HEK293 (cell line): ENCODE measurements at regions not wholly inside any gene's neighbourhood (a gene's known extent, or its start where the extent isn't known, plus 50 kb on each side); places are given as distances from the start of the nearest gene placed in this dataset.

Experiments used
- CTCF ChIP-seq: fragments of 450-650 bp; formaldehyde crosslinking; IDR thresholded peaks from 2 replicates; pipeline ENCODE4 v1.5.1; 2016; ENCODE audit warnings: missing biosample characterization, missing genetic modification characterization
- MEIS1 ChIP-seq: sonication (generic); formaldehyde crosslinking; IDR thresholded peaks from 2 replicates; pipeline ENCODE4 v1.8.1; 2022; ENCODE audit warnings: missing genetic modification reagents, mild to moderate bottlenecking, borderline replicate concordance
- ZNF274 ChIP-seq, 2 experiments: fragments of 200-500 bp in 1 of 2; fragments of 450-650 bp in 1 of 2; sonication (Bioruptor generic) in 1 of 2; formaldehyde crosslinking in 1 of 2; IDR thresholded peaks; 2 replicates each; pipeline versions ENCODE4 v1.5.1 to v1.6.1; 2014 to 2016; ENCODE audit warnings: borderline replicate concordance in 1 of 2, inconsistent platforms in 1 of 2, low read length in 1 of 2, missing biosample characterization in 1 of 2, missing genetic modification characterization in 1 of 2
- ZNF335 ChIP-seq: fragments of 450-650 bp; formaldehyde crosslinking; conservative IDR thresholded peaks from 2 replicates; pipeline ENCODE4 v1.5.1; 2016; ENCODE audit warnings: missing biosample characterization, missing genetic modification characterization
- ZNF426 ChIP-seq: fragments of 450-650 bp; formaldehyde crosslinking; IDR thresholded peaks from 2 replicates; pipeline ENCODE4 v1.5.1; 2017; ENCODE audit warnings: missing biosample characterization, missing genetic modification characterization, mild to moderate bottlenecking, inconsistent platforms, moderate library complexity
- ZSCAN30 ChIP-seq: fragments of 450-650 bp; IDR thresholded peaks from 2 replicates; pipeline ENCODE4 v1.5.1; 2018; ENCODE audit warnings: missing biosample characterization, mild to moderate bottlenecking, missing genetic modification characterization, moderate library complexity
- TF ChIP-seq, protein P1 (sequence below): fragments of 450-650 bp; formaldehyde crosslinking; IDR thresholded peaks from 2 replicates; pipeline ENCODE4 v1.5.1; 2016; ENCODE audit warnings: missing biosample characterization, missing genetic modification characterization
- TF ChIP-seq, protein P2 (sequence below): fragments of 450-650 bp; formaldehyde crosslinking; IDR thresholded peaks from 2 replicates; pipeline ENCODE4 v1.5.1; 2016; ENCODE audit warnings: missing biosample characterization, missing genetic modification characterization

- TF ChIP-seq, protein P1, sequence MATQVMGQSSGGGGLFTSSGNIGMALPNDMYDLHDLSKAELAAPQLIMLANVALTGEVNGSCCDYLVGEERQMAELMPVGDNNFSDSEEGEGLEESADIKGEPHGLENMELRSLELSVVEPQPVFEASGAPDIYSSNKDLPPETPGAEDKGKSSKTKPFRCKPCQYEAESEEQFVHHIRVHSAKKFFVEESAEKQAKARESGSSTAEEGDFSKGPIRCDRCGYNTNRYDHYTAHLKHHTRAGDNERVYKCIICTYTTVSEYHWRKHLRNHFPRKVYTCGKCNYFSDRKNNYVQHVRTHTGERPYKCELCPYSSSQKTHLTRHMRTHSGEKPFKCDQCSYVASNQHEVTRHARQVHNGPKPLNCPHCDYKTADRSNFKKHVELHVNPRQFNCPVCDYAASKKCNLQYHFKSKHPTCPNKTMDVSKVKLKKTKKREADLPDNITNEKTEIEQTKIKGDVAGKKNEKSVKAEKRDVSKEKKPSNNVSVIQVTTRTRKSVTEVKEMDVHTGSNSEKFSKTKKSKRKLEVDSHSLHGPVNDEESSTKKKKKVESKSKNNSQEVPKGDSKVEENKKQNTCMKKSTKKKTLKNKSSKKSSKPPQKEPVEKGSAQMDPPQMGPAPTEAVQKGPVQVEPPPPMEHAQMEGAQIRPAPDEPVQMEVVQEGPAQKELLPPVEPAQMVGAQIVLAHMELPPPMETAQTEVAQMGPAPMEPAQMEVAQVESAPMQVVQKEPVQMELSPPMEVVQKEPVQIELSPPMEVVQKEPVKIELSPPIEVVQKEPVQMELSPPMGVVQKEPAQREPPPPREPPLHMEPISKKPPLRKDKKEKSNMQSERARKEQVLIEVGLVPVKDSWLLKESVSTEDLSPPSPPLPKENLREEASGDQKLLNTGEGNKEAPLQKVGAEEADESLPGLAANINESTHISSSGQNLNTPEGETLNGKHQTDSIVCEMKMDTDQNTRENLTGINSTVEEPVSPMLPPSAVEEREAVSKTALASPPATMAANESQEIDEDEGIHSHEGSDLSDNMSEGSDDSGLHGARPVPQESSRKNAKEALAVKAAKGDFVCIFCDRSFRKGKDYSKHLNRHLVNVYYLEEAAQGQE (tag by site-specific recombination), result no peak
- TF ChIP-seq, protein P2, sequence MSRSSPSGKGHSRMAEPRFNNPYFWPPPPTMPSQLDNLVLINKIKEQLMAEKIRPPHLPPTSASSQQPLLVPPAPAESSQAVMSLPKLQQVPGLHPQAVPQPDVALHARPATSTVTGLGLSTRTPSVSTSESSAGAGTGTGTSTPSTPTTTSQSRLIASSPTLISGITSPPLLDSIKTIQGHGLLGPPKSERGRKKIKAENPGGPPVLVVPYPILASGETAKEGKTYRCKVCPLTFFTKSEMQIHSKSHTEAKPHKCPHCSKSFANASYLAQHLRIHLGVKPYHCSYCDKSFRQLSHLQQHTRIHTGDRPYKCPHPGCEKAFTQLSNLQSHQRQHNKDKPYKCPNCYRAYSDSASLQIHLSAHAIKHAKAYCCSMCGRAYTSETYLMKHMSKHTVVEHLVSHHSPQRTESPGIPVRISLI, result no peak
- TF ChIP-seq ZNF274 (IDR thresholded peaks at IDR 0.05; ENCODE audit: low read length), result no peak
- no peak for TF ChIP-seq ZNF274 (tag by site-specific recombination; IDR thresholded peaks at IDR 0.05; ENCODE audit: borderline replicate concordance)
- no peak for TF ChIP-seq MEIS1
- no peak for TF ChIP-seq CTCF
- no peak for TF ChIP-seq ZNF426 (tag by site-specific recombination)
- no peak for TF ChIP-seq ZNF335 (tag by site-specific recombination)
- no peak for TF ChIP-seq ZSCAN30 (tag by site-specific recombination)
Observed at GRCh38 chr12:3419558-3419957, 71.4 kb upstream of the PRMT8 start.
